ENCODE measurements at regions not wholly inside any gene's neighbourhood (a gene's known extent, or its start where the extent isn't known, plus 50 kb on each side); places are given as distances from the start of the nearest gene placed in this dataset.

DNA sequence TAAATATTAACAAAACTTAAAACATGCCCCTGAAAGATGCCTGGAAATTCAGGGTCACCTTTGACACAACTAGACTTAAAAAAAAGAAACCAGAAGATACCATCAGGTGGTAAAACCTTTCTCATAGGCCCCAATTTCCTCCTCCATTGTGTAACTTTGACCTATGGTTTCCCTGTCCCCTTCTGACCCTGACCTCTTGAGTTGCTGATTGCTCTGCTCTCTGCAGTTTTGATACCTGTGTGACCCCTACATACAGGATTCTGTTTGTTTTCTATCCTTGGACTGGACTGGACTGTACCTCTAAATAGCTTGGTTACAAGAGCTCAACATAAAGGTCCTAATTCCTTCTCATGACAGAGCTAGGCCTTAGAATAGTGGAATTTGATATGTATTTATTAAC is 220.6 kb downstream of the ZIC4 start:
- no peaks in the 10 kb centered on the region for H3K4me1 Mint-ChIP-seq
- Histone ChIP-seq H4K20me1 (replicated peaks; ENCODE audit: insufficient read depth) (no peaks in the 10 kb centered on the region), H3K79me2 (replicated peaks; ENCODE audit: insufficient read depth) (no peaks in the 10 kb centered on the region), H3K4me1 (ENCODE audit: insufficient read depth) (no peaks in the 10 kb centered on the region), H3K9me2 (ENCODE audit: insufficient read depth) (no peaks in the 10 kb centered on the region), H3K4me3 (no peak overlapping the region), H3K36me3 (ENCODE audit: insufficient read depth) (no peaks in the 10 kb centered on the region), H3K27ac (ENCODE audit: low read depth) (no peak overlapping the region), H2AFZ (no peak overlapping the region), H3K27me3 (ENCODE audit: insufficient read depth) (no peaks in the 10 kb centered on the region), H3K4me2 (no peak overlapping the region), H3F3A (replicated peaks; ENCODE audit: low read depth) (no peaks in the 10 kb centered on the region)
- H3K9me3 Mint-ChIP-seq = no peaks in the 10 kb centered on the region
- no peaks in the 10 kb centered on the region for H3K36me3 Mint-ChIP-seq (ENCODE audit: low read depth)
- no peak overlapping the region for H3K4me3 Mint-ChIP-seq
- peaks cover 2% of the 10 kb centered on the region for H3K27me3 Mint-ChIP-seq (ENCODE audit: insufficient read depth, low read depth, poor library complexity)
- H3K27ac Mint-ChIP-seq = no peak overlapping the region
- no peak for DNase-seq (ENCODE audit: low spot score)
- ATAC-seq = no peak
- TF ChIP-seq EZH2 (IDR thresholded peaks at IDR 0.05; ENCODE audit: low read depth, unreplicated experiment) (no peak), POLR2AphosphoS5 (IDR thresholded peaks at IDR 0.05; ENCODE audit: low read depth) (no peak), JUNB (IDR thresholded peaks at IDR 0.05; ENCODE audit: unreplicated experiment) (no peak), NANOG (IDR thresholded peaks at IDR 0.05; ENCODE audit: borderline replicate concordance) (no peak)
- TF ChIP-seq, protein P1, sequence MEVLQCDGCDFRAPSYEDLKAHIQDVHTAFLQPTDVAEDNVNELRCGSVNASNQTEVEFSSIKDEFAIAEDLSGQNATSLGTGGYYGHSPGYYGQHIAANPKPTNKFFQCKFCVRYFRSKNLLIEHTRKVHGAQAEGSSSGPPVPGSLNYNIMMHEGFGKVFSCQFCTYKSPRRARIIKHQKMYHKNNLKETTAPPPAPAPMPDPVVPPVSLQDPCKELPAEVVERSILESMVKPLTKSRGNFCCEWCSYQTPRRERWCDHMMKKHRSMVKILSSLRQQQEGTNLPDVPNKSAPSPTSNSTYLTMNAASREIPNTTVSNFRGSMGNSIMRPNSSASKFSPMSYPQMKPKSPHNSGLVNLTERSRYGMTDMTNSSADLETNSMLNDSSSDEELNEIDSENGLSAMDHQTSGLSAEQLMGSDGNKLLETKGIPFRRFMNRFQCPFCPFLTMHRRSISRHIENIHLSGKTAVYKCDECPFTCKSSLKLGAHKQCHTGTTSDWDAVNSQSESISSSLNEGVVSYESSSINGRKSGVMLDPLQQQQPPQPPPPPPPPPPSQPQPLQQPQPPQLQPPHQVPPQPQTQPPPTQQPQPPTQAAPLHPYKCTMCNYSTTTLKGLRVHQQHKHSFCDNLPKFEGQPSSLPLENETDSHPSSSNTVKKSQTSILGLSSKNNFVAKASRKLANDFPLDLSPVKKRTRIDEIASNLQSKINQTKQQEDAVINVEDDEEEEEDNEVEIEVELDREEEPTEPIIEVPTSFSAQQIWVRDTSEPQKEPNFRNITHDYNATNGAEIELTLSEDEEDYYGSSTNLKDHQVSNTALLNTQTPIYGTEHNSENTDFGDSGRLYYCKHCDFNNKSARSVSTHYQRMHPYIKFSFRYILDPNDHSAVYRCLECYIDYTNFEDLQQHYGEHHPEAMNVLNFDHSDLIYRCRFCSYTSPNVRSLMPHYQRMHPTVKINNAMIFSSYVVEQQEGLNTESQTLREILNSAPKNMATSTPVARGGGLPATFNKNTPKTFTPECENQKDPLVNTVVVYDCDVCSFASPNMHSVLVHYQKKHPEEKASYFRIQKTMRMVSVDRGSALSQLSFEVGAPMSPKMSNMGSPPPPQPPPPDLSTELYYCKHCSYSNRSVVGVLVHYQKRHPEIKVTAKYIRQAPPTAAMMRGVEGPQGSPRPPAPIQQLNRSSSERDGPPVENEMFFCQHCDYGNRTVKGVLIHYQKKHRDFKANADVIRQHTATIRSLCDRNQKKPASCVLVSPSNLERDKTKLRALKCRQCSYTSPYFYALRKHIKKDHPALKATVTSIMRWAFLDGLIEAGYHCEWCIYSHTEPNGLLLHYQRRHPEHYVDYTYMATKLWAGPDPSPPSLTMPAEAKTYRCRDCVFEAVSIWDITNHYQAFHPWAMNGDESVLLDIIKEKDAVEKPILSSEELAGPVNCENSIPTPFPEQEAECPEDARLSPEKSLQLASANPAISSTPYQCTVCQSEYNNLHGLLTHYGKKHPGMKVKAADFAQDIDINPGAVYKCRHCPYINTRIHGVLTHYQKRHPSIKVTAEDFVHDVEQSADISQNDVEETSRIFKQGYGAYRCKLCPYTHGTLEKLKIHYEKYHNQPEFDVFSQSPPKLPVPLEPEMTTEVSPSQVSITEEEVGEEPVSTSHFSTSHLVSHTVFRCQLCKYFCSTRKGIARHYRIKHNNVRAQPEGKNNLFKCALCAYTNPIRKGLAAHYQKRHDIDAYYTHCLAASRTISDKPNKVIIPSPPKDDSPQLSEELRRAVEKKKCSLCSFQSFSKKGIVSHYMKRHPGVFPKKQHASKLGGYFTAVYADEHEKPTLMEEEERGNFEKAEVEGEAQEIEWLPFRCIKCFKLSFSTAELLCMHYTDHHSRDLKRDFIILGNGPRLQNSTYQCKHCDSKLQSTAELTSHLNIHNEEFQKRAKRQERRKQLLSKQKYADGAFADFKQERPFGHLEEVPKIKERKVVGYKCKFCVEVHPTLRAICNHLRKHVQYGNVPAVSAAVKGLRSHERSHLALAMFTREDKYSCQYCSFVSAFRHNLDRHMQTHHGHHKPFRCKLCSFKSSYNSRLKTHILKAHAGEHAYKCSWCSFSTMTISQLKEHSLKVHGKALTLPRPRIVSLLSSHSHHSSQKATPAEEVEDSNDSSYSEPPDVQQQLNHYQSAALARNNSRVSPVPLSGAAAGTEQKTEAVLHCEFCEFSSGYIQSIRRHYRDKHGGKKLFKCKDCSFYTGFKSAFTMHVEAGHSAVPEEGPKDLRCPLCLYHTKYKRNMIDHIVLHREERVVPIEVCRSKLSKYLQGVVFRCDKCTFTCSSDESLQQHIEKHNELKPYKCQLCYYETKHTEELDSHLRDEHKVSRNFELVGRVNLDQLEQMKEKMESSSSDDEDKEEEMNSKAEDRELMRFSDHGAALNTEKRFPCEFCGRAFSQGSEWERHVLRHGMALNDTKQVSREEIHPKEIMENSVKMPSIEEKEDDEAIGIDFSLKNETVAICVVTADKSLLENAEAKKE (CRISPR knock-in tag; IDR thresholded peaks at IDR 0.05) = no peak
- TF ChIP-seq, protein P2, sequence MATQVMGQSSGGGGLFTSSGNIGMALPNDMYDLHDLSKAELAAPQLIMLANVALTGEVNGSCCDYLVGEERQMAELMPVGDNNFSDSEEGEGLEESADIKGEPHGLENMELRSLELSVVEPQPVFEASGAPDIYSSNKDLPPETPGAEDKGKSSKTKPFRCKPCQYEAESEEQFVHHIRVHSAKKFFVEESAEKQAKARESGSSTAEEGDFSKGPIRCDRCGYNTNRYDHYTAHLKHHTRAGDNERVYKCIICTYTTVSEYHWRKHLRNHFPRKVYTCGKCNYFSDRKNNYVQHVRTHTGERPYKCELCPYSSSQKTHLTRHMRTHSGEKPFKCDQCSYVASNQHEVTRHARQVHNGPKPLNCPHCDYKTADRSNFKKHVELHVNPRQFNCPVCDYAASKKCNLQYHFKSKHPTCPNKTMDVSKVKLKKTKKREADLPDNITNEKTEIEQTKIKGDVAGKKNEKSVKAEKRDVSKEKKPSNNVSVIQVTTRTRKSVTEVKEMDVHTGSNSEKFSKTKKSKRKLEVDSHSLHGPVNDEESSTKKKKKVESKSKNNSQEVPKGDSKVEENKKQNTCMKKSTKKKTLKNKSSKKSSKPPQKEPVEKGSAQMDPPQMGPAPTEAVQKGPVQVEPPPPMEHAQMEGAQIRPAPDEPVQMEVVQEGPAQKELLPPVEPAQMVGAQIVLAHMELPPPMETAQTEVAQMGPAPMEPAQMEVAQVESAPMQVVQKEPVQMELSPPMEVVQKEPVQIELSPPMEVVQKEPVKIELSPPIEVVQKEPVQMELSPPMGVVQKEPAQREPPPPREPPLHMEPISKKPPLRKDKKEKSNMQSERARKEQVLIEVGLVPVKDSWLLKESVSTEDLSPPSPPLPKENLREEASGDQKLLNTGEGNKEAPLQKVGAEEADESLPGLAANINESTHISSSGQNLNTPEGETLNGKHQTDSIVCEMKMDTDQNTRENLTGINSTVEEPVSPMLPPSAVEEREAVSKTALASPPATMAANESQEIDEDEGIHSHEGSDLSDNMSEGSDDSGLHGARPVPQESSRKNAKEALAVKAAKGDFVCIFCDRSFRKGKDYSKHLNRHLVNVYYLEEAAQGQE (IDR thresholded peaks at IDR 0.05; ENCODE audit: unreplicated experiment) = no peak
- TF ChIP-seq, protein P3, sequence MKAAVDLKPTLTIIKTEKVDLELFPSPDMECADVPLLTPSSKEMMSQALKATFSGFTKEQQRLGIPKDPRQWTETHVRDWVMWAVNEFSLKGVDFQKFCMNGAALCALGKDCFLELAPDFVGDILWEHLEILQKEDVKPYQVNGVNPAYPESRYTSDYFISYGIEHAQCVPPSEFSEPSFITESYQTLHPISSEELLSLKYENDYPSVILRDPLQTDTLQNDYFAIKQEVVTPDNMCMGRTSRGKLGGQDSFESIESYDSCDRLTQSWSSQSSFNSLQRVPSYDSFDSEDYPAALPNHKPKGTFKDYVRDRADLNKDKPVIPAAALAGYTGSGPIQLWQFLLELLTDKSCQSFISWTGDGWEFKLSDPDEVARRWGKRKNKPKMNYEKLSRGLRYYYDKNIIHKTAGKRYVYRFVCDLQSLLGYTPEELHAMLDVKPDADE (IDR thresholded peaks at IDR 0.05) = no peak
